Thyroid gland (tissue), 4 donors: ENCODE measurements at regions not wholly inside any gene's neighbourhood (a gene's known extent, or its start where the extent isn't known, plus 50 kb on each side); places are given as distances from the start of the nearest gene placed in this dataset.
"Not testable (repeated sequence)": the region's sequence is repeated elsewhere in the genome, so short reads cannot be mapped to it uniquely, and the experiment has no call there.

Experiments
- DNase-seq, 2 donors: peaks; one replicate each; pipeline ENCODE4 v3.0.0-alpha.2; 2019
- H3K27ac ChIP-seq, 3 donors: fragments of 200-600 bp; sonication (generic); 1 replicate in 2 of 3; 2 replicates in 1 of 3; pipeline ENCODE4 v1.5.1; 2016 to 2019; ENCODE audit warnings: mild to moderate bottlenecking in 1 of 3, moderate library complexity in 1 of 3
- H3K27me3 ChIP-seq: fragments of 200-600 bp; sonication (generic); one replicate; pipeline ENCODE4 v1.5.1; 2019
- H3K36me3 ChIP-seq, 2 donors: fragments of 200-600 bp; sonication (generic); one replicate each; pipeline ENCODE4 v1.5.1; 2016 to 2019
- H3K4me1 ChIP-seq, 2 donors: fragments of 200-600 bp; sonication (generic); one replicate each; pipeline ENCODE4 v1.5.1; 2017 to 2019
- H3K4me3 ChIP-seq, 3 donors: fragments of 200-600 bp; sonication (generic); replicated peaks in 1 of 3; 1 replicate in 2 of 3; 2 replicates in 1 of 3; pipeline ENCODE4 v1.5.1; 2016; ENCODE audit warnings: mild to moderate bottlenecking in 1 of 3
- H3K9me3 ChIP-seq: fragments of 200-600 bp; sonication (generic); one replicate; pipeline ENCODE4 v1.5.1; 2017
- POLR2A ChIP-seq, 2 donors: fragments of 450-650 bp; IDR thresholded peaks; one replicate each; pipeline ENCODE4 v1.6.1; 2017; ENCODE audit warnings: antibody characterized with exemption in 2 of 2, mild to moderate bottlenecking in 2 of 2, moderate library complexity in 1 of 2
- WGBS, 2 donors: methylation state at CpG; one replicate each; pipeline ENCODE4 v1.1.5; 2017; 5-methylcytosine and 5-hydroxymethylcytosine counted together
- intact Hi-C: fragments of 100-400 bp; cut with DNase I; formaldehyde crosslinking; loops from one replicate; pipeline ENCODE4 v1.15.1; 2023
- TF ChIP-seq, protein P1 (sequence below), 6 experiments: fragments of 200-600 bp in 3 of 6; fragments of 450-650 bp in 3 of 6; sonication (generic) in 3 of 6; IDR thresholded peaks; one replicate each; pipeline ENCODE4 v1.5.1; 2016 to 2019; ENCODE audit warnings: antibody characterized with exemption in 6 of 6, mild to moderate bottlenecking in 2 of 6, inconsistent platforms in 1 of 6, moderate library complexity in 1 of 6

- Histone ChIP-seq H3K36me3 (no peaks in the 10 kb centered on the region), H3K9me3 (no peaks in the 10 kb centered on the region), H3K27ac (no peak overlapping the region), H3K4me1 (no peaks in the 10 kb centered on the region), H3K27me3 (no peaks in the 10 kb centered on the region), H3K4me3 (no peak overlapping the region)
- no peak for DNase-seq
- intact Hi-C loops = no loop called here
- no peak for TF ChIP-seq POLR2A (IDR thresholded peaks at IDR 0.05)
- TF ChIP-seq, protein P1, sequence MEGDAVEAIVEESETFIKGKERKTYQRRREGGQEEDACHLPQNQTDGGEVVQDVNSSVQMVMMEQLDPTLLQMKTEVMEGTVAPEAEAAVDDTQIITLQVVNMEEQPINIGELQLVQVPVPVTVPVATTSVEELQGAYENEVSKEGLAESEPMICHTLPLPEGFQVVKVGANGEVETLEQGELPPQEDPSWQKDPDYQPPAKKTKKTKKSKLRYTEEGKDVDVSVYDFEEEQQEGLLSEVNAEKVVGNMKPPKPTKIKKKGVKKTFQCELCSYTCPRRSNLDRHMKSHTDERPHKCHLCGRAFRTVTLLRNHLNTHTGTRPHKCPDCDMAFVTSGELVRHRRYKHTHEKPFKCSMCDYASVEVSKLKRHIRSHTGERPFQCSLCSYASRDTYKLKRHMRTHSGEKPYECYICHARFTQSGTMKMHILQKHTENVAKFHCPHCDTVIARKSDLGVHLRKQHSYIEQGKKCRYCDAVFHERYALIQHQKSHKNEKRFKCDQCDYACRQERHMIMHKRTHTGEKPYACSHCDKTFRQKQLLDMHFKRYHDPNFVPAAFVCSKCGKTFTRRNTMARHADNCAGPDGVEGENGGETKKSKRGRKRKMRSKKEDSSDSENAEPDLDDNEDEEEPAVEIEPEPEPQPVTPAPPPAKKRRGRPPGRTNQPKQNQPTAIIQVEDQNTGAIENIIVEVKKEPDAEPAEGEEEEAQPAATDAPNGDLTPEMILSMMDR (IDR thresholded peaks at IDR 0.05) = no peak
- 83 to 89% methylated on average over 1 of the region's 1 CpG for WGBS, 2 donors
These were observed 77.1 kb upstream of the RXFP1 start for GRCh38 chr4:158444621-158445020.

GRCh38 chr4:158446106-158446505, 75.6 kb upstream of the RXFP1 start:
- H3K4me1 ChIP-seq = no peaks in the 10 kb centered on the region
- WGBS, 2 donors = 60 to 63% methylated on average over 2 of the region's 2 CpGs
- TF ChIP-seq, protein P1 (IDR thresholded peaks at IDR 0.05) = no peak
- TF ChIP-seq POLR2A (IDR thresholded peaks at IDR 0.05) = no peak

GRCh38 chr4:158450741-158451140, 70.9 kb upstream of the RXFP1 start:
- WGBS, 2 donors = 67 to 69% methylated on average over 1 of the region's 1 CpG
- no peaks in the 10 kb centered on the region for H3K36me3 ChIP-seq
- TF ChIP-seq, protein P1 (IDR thresholded peaks at IDR 0.05) = no peak
- TF ChIP-seq POLR2A (IDR thresholded peaks at IDR 0.05) = no peak
- H3K27ac ChIP-seq = no peak overlapping the region
- DNase-seq = no peak
- no peaks in the 10 kb centered on the region for H3K9me3 ChIP-seq
- no peaks in the 10 kb centered on the region for H3K4me1 ChIP-seq
- H3K4me3 ChIP-seq = no peak overlapping the region
- H3K27me3 ChIP-seq = no peaks in the 10 kb centered on the region
- intact Hi-C loops = no loop called here

More at GRCh38 chr4:158446106-158446505, 75.6 kb upstream of the RXFP1 start:
- Histone ChIP-seq H3K36me3 (no peaks in the 10 kb centered on the region), H3K27ac (no peak overlapping the region), H3K4me3 (no peak overlapping the region), H3K9me3 (no peaks in the 10 kb centered on the region), H3K27me3 (no peaks in the 10 kb centered on the region)
- intact Hi-C loops = no loop called here
- no peak for DNase-seq

DNA sequence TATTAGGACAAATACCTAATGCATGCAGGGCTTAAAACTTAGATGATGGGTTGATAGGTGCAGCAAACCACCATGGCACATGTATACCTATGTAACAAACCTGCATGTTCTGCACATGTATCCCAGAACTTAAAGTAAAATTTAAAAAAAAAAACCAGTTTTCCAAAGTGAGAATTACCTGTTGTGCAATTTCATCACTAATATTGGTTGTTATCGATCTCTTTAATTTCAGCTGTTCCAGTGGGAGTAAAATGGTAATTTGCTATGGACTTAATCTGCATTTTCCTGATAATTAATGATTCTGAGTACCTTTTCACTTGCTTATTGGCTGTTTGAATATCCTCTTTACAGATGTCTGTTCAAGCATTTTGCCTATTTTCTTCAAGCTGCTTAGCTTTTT, 69.6 kb upstream of the RXFP1 start:
- WGBS, 2 donors = 95 to 98% methylated on average over 1 of the region's 1 CpG
- H3K27ac ChIP-seq, intact Hi-C loops, DNase-seq, H3K4me1 ChIP-seq, H3K4me3 ChIP-seq, H3K27me3 ChIP-seq, H3K36me3 ChIP-seq, H3K9me3 ChIP-seq: not testable (repeated sequence)

- no peak for DNase-seq
- Histone ChIP-seq H3K4me3 (no peak overlapping the region), H3K9me3 (no peaks in the 10 kb centered on the region), H3K4me1 (no peaks in the 10 kb centered on the region), H3K27ac (no peak overlapping the region), H3K36me3 (no peaks in the 10 kb centered on the region), H3K27me3 (no peaks in the 10 kb centered on the region)
- WGBS, 2 donors = 86 to 89% methylated on average over 2 of the region's 2 CpGs
- intact Hi-C loops = no loop called here
- TF ChIP-seq, protein P1 (IDR thresholded peaks at IDR 0.05) = no peak
- TF ChIP-seq POLR2A (IDR thresholded peaks at IDR 0.05) = no peak
These were observed 63.3 kb upstream of the RXFP1 start for GRCh38 chr4:158458271-158458895.
